Neural crest cell (in vitro differentiated cells): ENCODE measurements at regions not wholly inside any gene's neighbourhood (a gene's known extent, or its start where the extent isn't known, plus 50 kb on each side); places are given as distances from the start of the nearest gene placed in this dataset.

Experiments
- DNase-seq: peaks from one replicate; pipeline ENCODE4 v3.0.0; 2021; ENCODE audit warnings: low read depth, mixed read lengths, low spot score
- H3K27ac Mint-ChIP-seq: one replicate; pipeline ENCODE4 v1.8.0; 2021; ENCODE audit warnings: mild to moderate bottlenecking, mixed read lengths; ENCODE audit not compliant: unreplicated experiment
- H3K27me3 Mint-ChIP-seq: 2 replicates; pipeline ENCODE4 v1.8.0; 2021; ENCODE audit warnings: low read depth, mild to moderate bottlenecking, mixed read lengths
- H3K36me3 Mint-ChIP-seq: 2 replicates; pipeline ENCODE4 v1.8.0; 2021; ENCODE audit warnings: low read depth, mild to moderate bottlenecking, mixed read lengths
- H3K4me1 Mint-ChIP-seq: 2 replicates; pipeline ENCODE4 v1.8.0; 2021; ENCODE audit warnings: mixed read lengths
- H3K4me3 Mint-ChIP-seq: one replicate; pipeline ENCODE4 v1.8.0; 2021; ENCODE audit warnings: mild to moderate bottlenecking, mixed read lengths
- H3K9me3 Mint-ChIP-seq: 2 replicates; pipeline ENCODE4 v1.8.0; 2021; ENCODE audit warnings: mixed read lengths
- CTCF ChIP-seq: fragments of 200-600 bp; sonication (generic); conservative IDR thresholded peaks from 2 replicates; pipeline ENCODE4 v1.5.0; 2021; ENCODE audit warnings: antibody characterized with exemption, mild to moderate bottlenecking

GRCh38 chr4:189506080-189506479, 434.6 kb upstream of the FRG1 start:
- no peaks in the 10 kb centered on the region for H3K4me1 Mint-ChIP-seq
- no peak for TF ChIP-seq CTCF
- no peak for DNase-seq
- no peak overlapping the region for H3K27ac Mint-ChIP-seq
- peaks cover 18% of the 10 kb centered on the region for H3K9me3 Mint-ChIP-seq
- peaks cover 7% of the 10 kb centered on the region for H3K36me3 Mint-ChIP-seq
- no peaks in the 10 kb centered on the region for H3K27me3 Mint-ChIP-seq
- no peak overlapping the region for H3K4me3 Mint-ChIP-seq

GRCh38 chr4:189507060-189507459, 433.6 kb upstream of the FRG1 start:
- Mint-ChIP-seq H3K27me3 (no peaks in the 10 kb centered on the region), H3K4me1 (no peaks in the 10 kb centered on the region), H3K27ac (no peak overlapping the region), H3K4me3 (no peak overlapping the region), H3K36me3 (peaks cover 9% of the 10 kb centered on the region), H3K9me3 (peaks cover 20% of the 10 kb centered on the region)
- no peak for DNase-seq
- TF ChIP-seq CTCF: no peak

DNA sequence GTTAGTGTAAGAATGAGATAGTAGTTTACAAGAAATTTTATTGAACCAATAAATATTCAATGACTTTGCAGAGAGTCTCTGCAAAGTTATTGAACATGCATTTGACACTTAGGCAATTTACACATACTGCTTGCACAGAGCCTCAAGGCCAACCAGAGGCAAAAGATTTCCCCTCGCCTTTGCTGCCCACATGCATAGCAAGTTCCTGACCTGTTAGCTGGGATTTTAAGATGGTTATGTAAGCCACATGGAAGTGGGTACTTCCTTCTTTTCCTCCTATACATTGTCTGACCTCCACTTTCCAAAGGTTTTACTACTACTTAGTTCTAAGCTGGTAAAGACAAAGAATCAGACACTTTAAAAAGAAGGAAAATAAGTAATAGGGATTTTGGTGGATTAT, 430.1 kb upstream of the FRG1 start:
- DNase-seq: no peak
- Mint-ChIP-seq H3K4me1 (no peaks in the 10 kb centered on the region), H3K27me3 (no peaks in the 10 kb centered on the region), H3K9me3 (peaks cover 15% of the 10 kb centered on the region), H3K36me3 (peaks cover 5% of the 10 kb centered on the region), H3K4me3 (no peak overlapping the region), H3K27ac (no peak overlapping the region)
- TF ChIP-seq CTCF: no peak

- no peak overlapping the region for H3K4me3 Mint-ChIP-seq
- H3K27ac Mint-ChIP-seq: no peak overlapping the region
- no peak for TF ChIP-seq CTCF
- no peak for DNase-seq
- H3K36me3 Mint-ChIP-seq: peaks cover 5% of the 10 kb centered on the region
- H3K9me3 Mint-ChIP-seq: peaks cover 15% of the 10 kb centered on the region
- no peaks in the 10 kb centered on the region for H3K27me3 Mint-ChIP-seq
- H3K4me1 Mint-ChIP-seq: no peaks in the 10 kb centered on the region
Measured at GRCh38 chr4:189511581-189511980, 429.1 kb upstream of the FRG1 start.

GRCh38 chr4:189513421-189513820, 427.3 kb upstream of the FRG1 start:
- no peaks in the 10 kb centered on the region for H3K4me1 Mint-ChIP-seq
- no peak for TF ChIP-seq CTCF
- peaks cover 12% of the 10 kb centered on the region for H3K9me3 Mint-ChIP-seq
- H3K4me3 Mint-ChIP-seq: no peak overlapping the region
- no peak for DNase-seq
- H3K36me3 Mint-ChIP-seq: peaks cover 5% of the 10 kb centered on the region
- H3K27me3 Mint-ChIP-seq: no peaks in the 10 kb centered on the region
- no peak overlapping the region for H3K27ac Mint-ChIP-seq

- no peaks in the 10 kb centered on the region for H3K27me3 Mint-ChIP-seq
- peaks cover 11% of the 10 kb centered on the region for H3K9me3 Mint-ChIP-seq
- no peak overlapping the region for H3K27ac Mint-ChIP-seq
- H3K4me1 Mint-ChIP-seq: no peaks in the 10 kb centered on the region
- peaks cover 5% of the 10 kb centered on the region for H3K36me3 Mint-ChIP-seq
- no peak overlapping the region for H3K4me3 Mint-ChIP-seq
- no peak for TF ChIP-seq CTCF
- DNase-seq: no peak
Measured at GRCh38 chr4:189514209-189514608, 426.5 kb upstream of the FRG1 start.
